GM18951 (cell line): ENCODE measurements at regions not wholly inside any gene's neighbourhood (a gene's known extent, or its start where the extent isn't known, plus 50 kb on each side); places are given as distances from the start of the nearest gene placed in this dataset.

Experiments used
- POLR2A ChIP-seq: IDR thresholded peaks from 4 replicates; pipeline ENCODE4 v1.6.1; 2011; ENCODE audit warnings: mild to moderate bottlenecking; ENCODE audit not compliant: insufficient read length, insufficient read depth; ENCODE audit errors: extremely low read depth
- in situ Hi-C: fragments of 300-500 bp; cut with MboI; formaldehyde crosslinking; loops from one replicate; pipeline ENCODE4 v1.12.0; 2022; ENCODE audit warnings: low sequenced_read_pairs, mixed read lengths, inconsistent platforms; ENCODE audit not compliant: unreplicated experiment

- in situ Hi-C loops, result no loop called here
- TF ChIP-seq POLR2A, result no peak
Observed at GRCh38 chr5:125140220-125140619, 393.8 kb upstream of the ZNF608 start.

GRCh38 chr5:125140855-125141254 is 394.4 kb upstream of the ZNF608 start:
- in situ Hi-C loops, result no loop called here
- no peak for TF ChIP-seq POLR2A

- no peak for TF ChIP-seq POLR2A
- in situ Hi-C loops, result no loop called here
Observed at GRCh38 chr5:125142458-125142857, 396.0 kb upstream of the ZNF608 start.

GRCh38 chr5:125143011-125143410 is 396.6 kb upstream of the ZNF608 start:
- in situ Hi-C loops, result no loop called here
- no peak for TF ChIP-seq POLR2A

DNA sequence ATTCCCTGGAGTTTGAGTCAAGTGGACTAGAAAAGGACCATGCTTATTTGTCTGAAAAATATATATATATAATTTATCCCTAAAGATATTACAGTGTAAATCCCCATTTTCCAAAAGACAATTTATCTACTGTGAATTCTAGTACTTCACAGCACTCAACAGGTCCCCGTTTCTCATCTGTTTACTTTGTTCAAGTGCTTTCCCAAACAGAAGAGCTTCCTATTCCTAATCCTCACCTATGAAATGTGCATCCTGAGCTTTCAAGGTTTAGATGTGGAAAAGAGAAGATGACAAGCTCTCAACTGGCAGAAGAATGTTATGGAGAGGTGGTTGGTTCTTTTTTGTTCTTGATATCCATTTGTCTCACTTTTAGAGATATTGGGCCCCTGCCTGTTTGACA is 401.6 kb upstream of the ZNF608 start:
- in situ Hi-C loops, result no loop called here
- no peak for TF ChIP-seq POLR2A

GRCh38 chr5:125148706-125149105 is 402.3 kb upstream of the ZNF608 start:
- no peak for TF ChIP-seq POLR2A
- in situ Hi-C loops, result no loop called here

DNA sequence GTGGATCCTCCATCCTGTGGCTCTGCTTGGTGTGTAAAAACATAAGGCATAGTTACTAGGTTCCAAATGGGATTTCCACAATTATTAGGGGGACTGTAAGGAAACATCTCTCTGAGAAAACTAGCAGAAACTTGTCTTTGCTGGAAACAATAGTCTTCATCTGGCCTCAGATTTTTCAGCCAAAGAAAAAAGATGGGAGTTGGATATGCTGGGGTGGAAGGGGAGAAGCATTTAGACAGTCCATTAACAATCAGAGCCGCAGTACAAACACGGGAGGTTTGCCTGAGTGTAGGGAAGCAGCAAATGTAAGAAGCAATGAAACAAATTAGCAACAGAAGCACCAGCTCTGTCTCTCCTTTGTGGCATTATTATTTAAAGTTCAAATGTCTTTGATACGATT is 402.7 kb upstream of the ZNF608 start:
- no peak for TF ChIP-seq POLR2A
- in situ Hi-C loops, result no loop called here

- in situ Hi-C loops, result no loop called here
- no peak for TF ChIP-seq POLR2A
Observed at GRCh38 chr5:125149527-125149926, 403.1 kb upstream of the ZNF608 start.

- no peak for TF ChIP-seq POLR2A
- in situ Hi-C loops, result no loop called here
Observed at GRCh38 chr5:125150041-125150669, 403.7 kb upstream of the ZNF608 start.

DNA sequence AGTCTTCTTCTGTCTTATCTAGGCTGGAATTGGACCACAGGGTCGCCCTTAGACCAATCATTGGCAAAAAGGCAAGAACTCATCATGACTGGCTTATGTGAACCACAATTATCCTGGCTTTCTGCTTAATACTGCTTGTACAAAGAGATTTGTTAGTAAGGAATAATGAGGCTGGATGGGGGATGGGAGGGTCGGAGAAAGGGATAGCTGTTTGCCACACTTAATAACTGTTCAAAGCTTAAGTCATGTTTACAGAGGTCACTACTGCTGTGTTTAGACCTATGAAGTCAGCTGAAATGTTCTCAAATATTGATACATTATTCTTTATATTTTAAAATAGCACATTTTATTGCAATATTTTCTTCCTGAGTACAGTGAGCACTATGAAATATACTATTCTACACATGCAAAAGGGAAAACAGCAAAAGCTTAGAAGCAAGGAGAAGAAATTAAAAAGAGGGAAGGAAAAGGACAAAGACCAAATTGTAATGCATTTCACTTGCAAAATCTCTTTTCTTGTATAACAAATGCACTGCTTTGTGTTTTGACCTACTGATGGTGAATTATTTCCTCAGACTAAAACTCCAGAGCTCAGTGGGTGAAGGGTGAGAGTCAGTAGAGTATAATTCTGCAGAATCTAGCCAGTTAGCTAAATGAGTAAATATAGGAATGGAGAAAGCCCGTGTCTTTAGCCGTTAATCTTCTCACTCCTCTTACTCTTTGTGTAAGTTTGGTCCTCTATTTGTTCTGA is 404.9 kb upstream of the ZNF608 start:
- TF ChIP-seq POLR2A, result no peak
- in situ Hi-C loops, result no loop called here

DNA sequence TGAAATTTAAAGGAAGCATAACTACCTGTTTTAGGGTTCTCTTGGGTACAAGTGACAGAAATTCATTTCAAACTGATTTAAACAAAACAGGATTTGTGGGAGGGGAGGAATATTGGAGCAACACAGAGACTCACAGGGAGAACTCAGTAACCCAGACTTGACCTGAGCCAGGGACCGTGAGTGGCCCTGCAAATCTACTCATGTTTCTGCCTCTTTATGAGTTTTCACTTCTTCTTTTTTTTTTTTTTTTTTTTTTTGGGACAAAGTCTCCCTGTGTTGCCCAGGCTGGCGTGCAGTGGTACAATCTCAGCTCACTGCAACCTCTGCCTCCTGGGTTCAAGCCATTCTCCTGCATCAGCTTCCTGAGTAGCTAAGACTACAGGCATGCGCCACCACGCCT is 405.6 kb upstream of the ZNF608 start:
- in situ Hi-C loops, result no loop called here
- no peak for TF ChIP-seq POLR2A

DNA sequence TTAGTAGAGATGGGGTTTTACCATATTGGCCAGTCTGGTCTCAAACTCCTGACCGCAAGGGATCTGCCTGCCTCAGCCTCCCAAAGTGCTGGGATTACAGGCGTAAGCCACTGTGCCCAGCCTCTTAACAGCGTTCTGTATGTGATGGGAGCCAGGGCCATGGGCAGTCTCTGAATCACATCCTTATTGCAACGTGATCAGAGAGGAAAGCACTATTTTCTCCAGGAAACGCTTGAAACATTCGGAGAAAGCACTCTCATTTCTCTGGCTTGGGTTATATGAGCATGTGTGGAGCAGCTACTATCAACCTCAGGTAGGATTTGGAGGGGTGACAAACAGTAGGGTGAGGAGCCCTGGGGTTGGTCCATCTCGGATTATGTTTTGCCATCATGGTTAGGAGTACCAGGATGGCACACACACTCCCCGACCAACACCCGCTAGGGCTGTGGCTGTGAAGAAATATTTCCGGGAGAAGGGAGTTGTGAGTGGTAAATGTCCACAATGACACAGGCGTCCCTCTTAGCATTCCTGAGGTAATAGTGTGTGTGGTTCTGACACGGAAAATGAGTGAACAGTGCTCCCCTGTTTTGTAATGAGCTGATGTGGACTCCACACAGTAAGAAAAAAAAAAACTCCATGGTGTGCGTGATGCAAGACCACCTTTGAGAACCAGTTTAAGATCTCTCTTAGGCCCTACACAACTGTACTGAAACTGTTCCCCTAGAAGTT is 406.2 kb upstream of the ZNF608 start:
- in situ Hi-C loops, result no loop called here
- no peak for TF ChIP-seq POLR2A

GRCh38 chr5:125153231-125153630 is 406.8 kb upstream of the ZNF608 start:
- in situ Hi-C loops, result no loop called here
- no peak for TF ChIP-seq POLR2A

DNA sequence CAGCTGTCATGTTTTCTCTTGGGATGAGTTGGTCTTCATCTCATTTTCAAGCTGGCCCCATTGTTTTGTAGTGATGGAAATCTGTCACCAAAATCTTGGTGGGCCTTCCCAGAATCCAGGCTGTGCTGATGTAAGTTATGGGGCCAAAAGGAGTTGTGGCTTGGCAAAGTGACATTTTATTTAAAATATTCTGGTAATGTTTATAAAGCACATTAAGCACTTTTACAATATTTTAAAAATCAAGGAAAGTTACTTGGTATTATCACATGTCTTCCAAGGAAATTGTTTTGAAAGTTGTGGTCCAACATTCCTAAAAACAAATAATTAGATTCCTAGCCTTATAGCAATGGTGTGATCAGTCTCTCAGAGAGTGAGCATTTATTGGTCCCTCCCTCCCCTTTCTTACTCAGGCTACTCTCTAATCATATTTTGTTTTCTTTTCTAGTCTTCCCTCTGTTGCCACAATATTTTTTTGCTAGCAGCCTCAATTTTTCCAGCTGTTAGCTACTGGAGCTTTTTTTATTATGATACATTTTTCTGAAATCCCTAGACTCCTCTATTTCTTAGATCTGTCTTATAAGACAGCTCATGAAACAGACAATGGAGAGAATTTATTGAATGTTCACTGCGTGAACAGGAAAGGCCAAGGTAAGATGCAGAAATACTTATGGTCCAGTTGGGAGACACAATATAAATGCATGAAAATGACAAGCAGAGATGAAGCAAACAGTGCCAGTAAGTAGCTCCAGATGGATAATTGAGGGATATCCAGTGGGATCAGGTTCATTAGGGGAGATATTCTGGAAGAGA is 408.1 kb upstream of the ZNF608 start:
- in situ Hi-C loops, result no loop called here
- TF ChIP-seq POLR2A, result no peak
